ENCODE measurements at regions not wholly inside any gene's neighbourhood (a gene's known extent, or its start where the extent isn't known, plus 50 kb on each side); places are given as distances from the start of the nearest gene placed in this dataset.

DNA sequence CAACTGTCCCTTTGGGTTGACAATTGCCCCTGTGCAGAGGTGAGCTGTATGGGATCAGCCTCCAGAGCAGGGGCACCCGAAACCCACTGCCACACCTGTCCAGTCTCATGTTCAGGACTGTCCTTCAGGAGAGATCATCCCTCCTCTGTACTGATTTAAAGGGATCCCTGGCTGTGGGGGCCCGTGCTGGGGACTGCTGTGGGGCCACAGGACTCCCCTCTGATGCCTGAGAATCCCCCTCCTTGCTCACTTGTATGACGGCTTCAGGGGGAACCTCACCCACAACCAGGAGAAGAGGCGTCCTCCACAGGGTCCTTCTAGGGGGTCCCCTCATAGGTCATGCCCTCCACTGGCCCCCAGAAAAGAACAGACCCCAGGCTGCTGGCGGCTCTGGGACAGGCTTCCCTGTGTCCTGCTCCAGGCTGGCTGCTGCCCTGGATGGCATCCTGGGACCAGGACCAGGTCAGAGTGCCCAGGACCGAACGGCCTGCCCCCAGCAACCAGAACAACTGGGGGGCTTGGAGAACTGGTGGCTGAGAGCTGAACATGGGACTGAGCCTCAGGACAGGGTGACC, 77.5 kb upstream of the ACTRT2 start:
- Histone ChIP-seq H3K4me1 (ENCODE audit: control insufficient read depth, insufficient read depth, low read length) (no peaks in the 10 kb centered on the region), H2AK5ac (ENCODE audit: low read depth, low read length) (no peak overlapping the region), H2AK9ac (replicated peaks; ENCODE audit: low read depth, low read length, poor library complexity) (no peak overlapping the region), H2BK120ac (ENCODE audit: low read depth, low read length) (no peak overlapping the region), H3K23ac (ENCODE audit: low read depth, low read length) (no peak overlapping the region), H4K20me1 (ENCODE audit: insufficient read depth, low read length) (no peaks in the 10 kb centered on the region), H3K36me3 (ENCODE audit: control insufficient read depth, insufficient read depth, low read length) (no peaks in the 10 kb centered on the region), H4K8ac (ENCODE audit: low read depth in 2 of 2, low read length in 2 of 2) (no peak overlapping the region), H3K14ac (replicated peaks; ENCODE audit: low read depth, low read length) (no peak overlapping the region), H3K9me1 (ENCODE audit: insufficient read depth, low read length) (no peaks in the 10 kb centered on the region), H3K9ac (ENCODE audit: low read depth, low read length) (no peak overlapping the region), H4K91ac (ENCODE audit: insufficient read depth, low read depth, low read length) (no peak overlapping the region), H4K5ac (ENCODE audit: low read depth, low read length) (no peak overlapping the region), H3K9me3 (ENCODE audit: control insufficient read depth, insufficient read depth, low read length) (peaks cover 52% of the 10 kb centered on the region), H3K4ac (ENCODE audit: low read depth, low read length) (no peak overlapping the region), H3K18ac (ENCODE audit: low read depth, low read length) (no peak overlapping the region), H3K79me1 (ENCODE audit: low read depth in 1 of 2, low read length in 2 of 2) (no peaks in the 10 kb centered on the region), H3K4me2 (ENCODE audit: low read depth, low read length) (no peak overlapping the region), H2BK20ac (ENCODE audit: low read depth, low read length) (no peak overlapping the region), H2AFZ (replicated peaks; ENCODE audit: low read length, poor library complexity) (no peak overlapping the region), H3K56ac (ENCODE audit: extremely low read depth, insufficient read depth, low read length) (no peak overlapping the region), H2BK15ac (ENCODE audit: low read depth, low read length) (no peak overlapping the region), H2BK5ac (ENCODE audit: low read depth, low read length, poor library complexity, severe bottlenecking) (no peak overlapping the region), H3K4me3 (ENCODE audit: insufficient read depth, low read depth, low read length) (no peak overlapping the region), H3K27ac (ENCODE audit: insufficient read depth, low read length) (no peak overlapping the region), H3K27me3 (ENCODE audit: control insufficient read depth, insufficient read depth, low read length) (no peaks in the 10 kb centered on the region)
- ATAC-seq (ENCODE audit: low read depth) (no peak), DNase-seq (no peak)
- TF ChIP-seq CHD1 (IDR thresholded peaks at IDR 0.05; ENCODE audit: low read depth, low read length) (no peak), BHLHE40 (IDR thresholded peaks at IDR 0.05; ENCODE audit: low read depth, low read length) (no peak), FOS (IDR thresholded peaks at IDR 0.05; ENCODE audit: low read depth, low read length) (no peak), MAZ (IDR thresholded peaks at IDR 0.05; ENCODE audit: borderline replicate concordance, low read depth, low read length) (no peak), RAD21 (IDR thresholded peaks at IDR 0.05; ENCODE audit: low read length) (no peak), RFX5 (IDR thresholded peaks at IDR 0.05; ENCODE audit: low read depth, low read length) (no peak), CEBPB (IDR thresholded peaks at IDR 0.05; ENCODE audit: low read depth, low read length) (no peak), SMC3 (IDR thresholded peaks at IDR 0.05; ENCODE audit: low read depth, low read length) (no peak), NFE2L2 (IDR thresholded peaks at IDR 0.05; ENCODE audit: low read depth, low read length) (no peak), RCOR1 (IDR thresholded peaks at IDR 0.05; ENCODE audit: insufficient replicate concordance, low read length) (no peak), MAFK (IDR thresholded peaks at IDR 0.05; ENCODE audit: low read depth, low read length) (no peak), MXI1 (IDR thresholded peaks at IDR 0.05; ENCODE audit: borderline replicate concordance, low read depth, low read length) (no peak), POLR2A (IDR thresholded peaks at IDR 0.05; ENCODE audit: low read depth, low read length) (no peak)
- TF ChIP-seq, protein P1, sequence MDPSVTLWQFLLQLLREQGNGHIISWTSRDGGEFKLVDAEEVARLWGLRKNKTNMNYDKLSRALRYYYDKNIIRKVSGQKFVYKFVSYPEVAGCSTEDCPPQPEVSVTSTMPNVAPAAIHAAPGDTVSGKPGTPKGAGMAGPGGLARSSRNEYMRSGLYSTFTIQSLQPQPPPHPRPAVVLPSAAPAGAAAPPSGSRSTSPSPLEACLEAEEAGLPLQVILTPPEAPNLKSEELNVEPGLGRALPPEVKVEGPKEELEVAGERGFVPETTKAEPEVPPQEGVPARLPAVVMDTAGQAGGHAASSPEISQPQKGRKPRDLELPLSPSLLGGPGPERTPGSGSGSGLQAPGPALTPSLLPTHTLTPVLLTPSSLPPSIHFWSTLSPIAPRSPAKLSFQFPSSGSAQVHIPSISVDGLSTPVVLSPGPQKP (IDR thresholded peaks at IDR 0.05; ENCODE audit: borderline replicate concordance, low read depth, low read length), result no peak
- TF ChIP-seq, protein P2, sequence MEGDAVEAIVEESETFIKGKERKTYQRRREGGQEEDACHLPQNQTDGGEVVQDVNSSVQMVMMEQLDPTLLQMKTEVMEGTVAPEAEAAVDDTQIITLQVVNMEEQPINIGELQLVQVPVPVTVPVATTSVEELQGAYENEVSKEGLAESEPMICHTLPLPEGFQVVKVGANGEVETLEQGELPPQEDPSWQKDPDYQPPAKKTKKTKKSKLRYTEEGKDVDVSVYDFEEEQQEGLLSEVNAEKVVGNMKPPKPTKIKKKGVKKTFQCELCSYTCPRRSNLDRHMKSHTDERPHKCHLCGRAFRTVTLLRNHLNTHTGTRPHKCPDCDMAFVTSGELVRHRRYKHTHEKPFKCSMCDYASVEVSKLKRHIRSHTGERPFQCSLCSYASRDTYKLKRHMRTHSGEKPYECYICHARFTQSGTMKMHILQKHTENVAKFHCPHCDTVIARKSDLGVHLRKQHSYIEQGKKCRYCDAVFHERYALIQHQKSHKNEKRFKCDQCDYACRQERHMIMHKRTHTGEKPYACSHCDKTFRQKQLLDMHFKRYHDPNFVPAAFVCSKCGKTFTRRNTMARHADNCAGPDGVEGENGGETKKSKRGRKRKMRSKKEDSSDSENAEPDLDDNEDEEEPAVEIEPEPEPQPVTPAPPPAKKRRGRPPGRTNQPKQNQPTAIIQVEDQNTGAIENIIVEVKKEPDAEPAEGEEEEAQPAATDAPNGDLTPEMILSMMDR (conservative IDR thresholded peaks at IDR 0.05; ENCODE audit: low read depth, low read length), result no peak
- TF ChIP-seq, protein P3, sequence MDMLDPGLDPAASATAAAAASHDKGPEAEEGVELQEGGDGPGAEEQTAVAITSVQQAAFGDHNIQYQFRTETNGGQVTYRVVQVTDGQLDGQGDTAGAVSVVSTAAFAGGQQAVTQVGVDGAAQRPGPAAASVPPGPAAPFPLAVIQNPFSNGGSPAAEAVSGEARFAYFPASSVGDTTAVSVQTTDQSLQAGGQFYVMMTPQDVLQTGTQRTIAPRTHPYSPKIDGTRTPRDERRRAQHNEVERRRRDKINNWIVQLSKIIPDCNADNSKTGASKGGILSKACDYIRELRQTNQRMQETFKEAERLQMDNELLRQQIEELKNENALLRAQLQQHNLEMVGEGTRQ (IDR thresholded peaks at IDR 0.05; ENCODE audit: low read depth, low read length), result no peak
- no TSS peak for BruUV-seq (replicated peaks)
- in situ Hi-C loops (cut with MboI; ENCODE audit: low sequenced_read_pairs), result no loop called here
- ChIA-PET POLR2A (ENCODE audit: unreplicated experiment) (no interaction called here), CTCF (no interaction called here)
- WGBS, 2 experiments (ENCODE audit: extremely low coverage in 2 of 2, insufficient read length in 1 of 2), result 70% methylated on average over 2 of the region's 7 CpGs; no CpG with 5 or more reads in 1 of the 2 experiments
- intact Hi-C loops (cut with micrococcal nuclease), result no loop called here
- dilution Hi-C loops (cut with HindIII; ENCODE audit: low sequenced_read_pairs, unreplicated experiment), result no loop called here

All from IMR-90 (cell line).